Stimulated activated CD8-positive, alpha-beta memory T cell treated with anti-CD3 and anti-CD28 coated beads, Interleukin-7, amount 100 ng/mL, for 48 hours (primary cell): ENCODE measurements at regions not wholly inside any gene's neighbourhood (a gene's known extent, or its start where the extent isn't known, plus 50 kb on each side); places are given as distances from the start of the nearest gene placed in this dataset.

Experiments used
- DNase-seq, 2 donors: peaks; one replicate each; pipeline ENCODE4 v3.0.0-alpha.2; 2020; ENCODE audit warnings: low read depth in 1 of 2; ENCODE audit errors: extremely low read depth in 1 of 2

DNA sequence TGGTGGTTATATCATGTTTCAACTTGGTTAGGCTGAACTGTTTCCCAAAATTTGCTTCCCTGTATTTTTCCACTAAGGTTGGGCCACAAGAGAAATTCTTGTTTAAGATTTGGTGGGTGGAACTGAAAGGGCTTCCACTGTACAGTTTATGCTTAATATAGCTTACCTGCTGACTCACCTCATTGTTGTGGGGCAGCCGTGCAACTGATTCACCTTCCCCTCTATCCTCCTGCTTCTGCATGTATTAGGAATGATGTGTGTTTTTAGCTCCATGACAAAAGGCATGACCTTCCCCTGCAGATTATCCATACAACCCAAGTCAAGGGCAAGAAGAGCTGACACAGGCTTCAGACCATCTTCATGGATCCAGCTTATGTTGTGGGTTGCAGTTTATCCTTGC is 98.4 kb upstream of the GULP1 start:
- DNase-seq = no peak

- no peak for DNase-seq
Observed at GRCh38 chr2:188196343-188197008, 95.2 kb upstream of the GULP1 start.

DNA sequence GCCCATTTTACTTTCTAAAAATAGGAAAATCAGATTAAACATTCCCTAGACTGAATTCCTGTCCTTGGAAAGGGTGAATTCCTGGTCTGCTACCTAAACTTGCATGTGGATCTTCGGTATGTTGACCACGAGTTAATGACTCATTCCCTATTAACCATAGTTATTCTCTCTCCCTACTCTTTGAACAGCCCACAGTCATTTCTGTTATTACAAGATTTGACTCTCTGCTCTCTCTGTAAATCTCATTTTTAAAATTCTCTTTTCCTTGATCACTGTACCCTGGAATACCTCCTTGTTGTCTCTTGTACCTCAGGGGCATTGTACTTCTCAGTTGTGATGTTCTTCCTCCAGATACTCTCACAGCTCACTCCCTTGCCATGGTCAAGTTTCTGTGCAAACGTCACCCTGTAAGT is 92.0 kb upstream of the GULP1 start:
- DNase-seq = no peak

DNA sequence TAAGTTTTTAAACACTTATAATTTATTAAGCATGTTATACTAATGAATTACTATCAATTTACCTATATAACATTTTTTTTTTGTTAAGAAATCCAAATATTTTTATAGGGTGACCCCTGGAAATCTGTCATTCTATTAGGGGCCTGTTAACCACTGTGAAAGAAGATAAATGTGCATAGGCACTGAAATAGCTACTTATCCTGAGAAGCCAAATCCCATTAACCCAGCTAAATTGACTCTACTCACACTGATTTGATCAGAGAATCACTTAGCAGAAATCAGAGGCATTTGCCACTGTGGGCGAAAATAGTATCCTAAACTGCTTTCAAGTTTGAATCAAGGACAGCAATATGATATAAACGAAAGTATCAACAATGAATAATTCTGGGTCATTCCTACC is 90.0 kb upstream of the GULP1 start:
- no peak for DNase-seq

DNA sequence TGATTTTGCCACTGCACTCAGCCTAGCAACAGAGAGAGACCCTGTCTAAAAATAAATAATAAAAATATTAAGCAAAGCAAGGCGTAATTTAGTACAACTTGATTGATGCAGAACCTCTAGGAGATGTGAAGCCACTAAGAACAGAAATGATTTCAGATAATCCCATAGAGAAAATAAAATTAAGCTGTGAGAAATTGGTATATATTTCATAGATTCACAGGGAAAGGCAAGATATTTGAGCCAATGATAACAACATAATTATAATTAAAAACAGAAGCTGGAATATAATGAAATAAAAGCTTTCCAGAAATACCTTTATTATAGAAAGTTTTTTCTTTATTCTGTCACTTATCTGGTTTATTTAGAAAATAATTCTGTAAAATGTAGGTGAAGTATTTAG is 88.9 kb upstream of the GULP1 start:
- DNase-seq = no peak

GRCh38 chr2:188203776-188204175 is 87.9 kb upstream of the GULP1 start:
- no peak for DNase-seq

- DNase-seq = no peak
Observed at GRCh38 chr2:188204824-188205223, 86.8 kb upstream of the GULP1 start.

DNA sequence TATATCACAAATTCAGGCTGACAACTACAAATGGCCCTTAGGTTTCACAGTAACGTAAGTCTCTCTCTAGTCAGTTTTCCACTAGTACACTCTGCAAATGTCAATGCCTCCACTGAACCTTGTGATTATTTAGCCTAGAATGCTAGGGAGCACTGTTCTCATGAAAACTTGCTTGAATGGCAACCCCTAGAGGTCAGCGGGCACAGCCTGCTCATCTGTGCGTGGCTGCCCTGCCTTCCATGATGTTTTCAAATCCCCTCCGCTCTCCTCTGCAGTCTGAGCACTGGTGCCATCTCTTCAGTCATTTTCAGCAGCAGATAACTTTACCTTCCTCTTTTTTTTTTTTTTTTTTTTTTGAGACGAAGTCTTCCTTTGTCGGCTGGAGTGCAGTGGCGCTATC is 84.1 kb upstream of the GULP1 start:
- DNase-seq = no peak

DNA sequence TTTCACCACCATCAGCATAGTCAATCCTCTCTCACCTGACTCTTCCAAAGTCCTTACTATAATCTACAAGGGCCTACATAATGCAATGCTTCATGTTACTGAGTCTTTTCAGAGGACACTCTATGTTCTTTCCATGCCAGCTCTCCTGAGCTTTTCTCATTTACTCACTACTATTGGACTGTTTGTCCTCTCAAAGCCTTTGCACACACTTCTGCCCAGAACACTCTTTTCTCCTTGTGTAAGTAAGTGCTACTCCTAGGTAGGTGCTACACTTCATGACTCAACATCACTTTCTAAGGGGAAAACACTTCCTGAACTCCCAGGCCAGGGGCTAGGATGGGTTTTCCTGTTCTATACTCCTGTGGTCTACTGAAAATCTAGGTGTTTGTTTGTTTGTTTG is 82.5 kb upstream of the GULP1 start:
- no peak for DNase-seq

- DNase-seq = no peak
Observed at GRCh38 chr2:188217264-188217663, 74.4 kb upstream of the GULP1 start.

DNA sequence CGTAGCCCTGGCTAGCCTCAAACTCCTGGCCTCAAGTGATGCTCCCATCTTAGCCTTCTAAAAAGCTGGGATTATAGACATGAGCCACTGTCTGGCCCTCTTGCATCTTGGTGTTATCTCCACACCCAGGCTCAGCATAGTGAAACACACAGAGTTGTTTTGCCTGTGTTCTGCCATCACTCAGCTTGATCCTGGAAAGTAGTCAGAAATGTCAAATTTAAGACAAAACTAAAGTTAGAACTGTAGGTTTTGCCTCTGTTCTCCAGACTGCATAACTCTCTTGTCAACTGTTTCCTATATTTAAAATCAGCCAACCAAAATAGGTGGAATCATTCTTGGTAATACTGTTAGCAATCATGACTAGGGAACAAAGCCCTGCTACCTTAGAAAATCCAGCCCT is 72.1 kb upstream of the GULP1 start:
- no peak for DNase-seq

DNA sequence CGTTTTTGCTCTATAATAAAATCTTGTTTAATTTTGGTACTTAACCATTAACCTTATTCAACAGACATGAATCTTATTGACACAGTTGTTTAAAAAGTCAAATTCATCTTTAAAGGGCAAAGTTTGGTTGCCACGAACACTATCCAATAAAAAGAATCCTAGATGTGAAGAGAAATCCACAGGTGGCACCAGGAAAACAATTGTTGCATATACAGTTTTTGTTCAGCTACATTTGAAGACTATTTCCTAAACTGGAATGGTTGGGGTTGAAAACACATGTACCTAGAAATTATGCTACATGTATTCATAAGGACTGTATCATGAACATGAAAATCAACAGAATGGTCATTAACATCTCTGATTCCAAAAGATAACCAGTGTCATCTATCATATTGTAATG is 71.1 kb upstream of the GULP1 start:
- no peak for DNase-seq

GRCh38 chr2:188227713-188228112 is 64.0 kb upstream of the GULP1 start:
- DNase-seq = no peak

GRCh38 chr2:188235364-188235763 is 56.3 kb upstream of the GULP1 start:
- DNase-seq = peak; percentile 8 to 25

DNA sequence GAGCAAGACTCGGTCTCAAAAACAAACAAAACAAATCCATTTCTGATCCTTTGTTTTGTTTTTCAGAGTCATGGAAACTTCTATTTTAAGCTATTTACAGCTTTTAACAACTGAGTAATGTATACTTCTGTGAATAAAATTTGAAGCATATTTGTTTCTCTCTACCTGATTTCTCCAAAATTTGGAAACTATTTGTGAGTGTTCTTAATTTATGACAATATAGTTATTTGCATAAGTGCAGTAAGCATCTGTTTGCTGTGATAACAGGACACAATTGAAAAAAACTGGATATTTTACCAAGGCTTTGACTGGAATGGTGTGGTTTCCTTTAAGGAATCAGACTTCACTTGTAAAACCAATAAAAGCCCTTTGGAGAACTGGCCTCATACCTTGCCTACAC is 53.3 kb upstream of the GULP1 start:
- no peak for DNase-seq
